ENCODE measurements at regions not wholly inside any gene's neighbourhood (a gene's known extent, or its start where the extent isn't known, plus 50 kb on each side); places are given as distances from the start of the nearest gene placed in this dataset.

GRCh38 chr4:164060456-164060855, 566.0 kb downstream of the TMA16 start:
- no peak for ATAC-seq (ENCODE audit: insufficient number of reproducible peaks, low FRiP score, low read depth)
- DNase-seq (ENCODE audit: low spot score), result no peak
- TF ChIP-seq CTCF (IDR thresholded peaks at IDR 0.05), result no peak

GRCh38 chr4:164068392-164068791, 573.9 kb downstream of the TMA16 start:
- H3K4me1 ChIP-seq (ENCODE audit: control insufficient read depth in 1 of 2, low read depth in 2 of 2), result no peaks in the 10 kb centered on the region
- no peak overlapping the region for H3K27ac ChIP-seq
- no peaks in the 10 kb centered on the region for H3K27me3 ChIP-seq (replicated peaks; ENCODE audit: insufficient read depth)
- DNase-seq (ENCODE audit: low spot score) (no peak), ATAC-seq (ENCODE audit: insufficient number of reproducible peaks, low FRiP score, low read depth) (no peak)
- TF ChIP-seq CTCF (IDR thresholded peaks at IDR 0.05), result no peak
- no peaks in the 10 kb centered on the region for H3K9me3 ChIP-seq
- H3K36me3 ChIP-seq, result no peaks in the 10 kb centered on the region
- H3K4me3 ChIP-seq, result no peak overlapping the region

More at GRCh38 chr4:164060456-164060855, 566.0 kb downstream of the TMA16 start:
- Histone ChIP-seq H3K27me3 (replicated peaks; ENCODE audit: insufficient read depth) (no peaks in the 10 kb centered on the region), H3K4me3 (no peak overlapping the region), H3K9me3 (no peaks in the 10 kb centered on the region), H3K36me3 (no peaks in the 10 kb centered on the region), H3K4me1 (ENCODE audit: control insufficient read depth in 1 of 2, low read depth in 2 of 2) (no peaks in the 10 kb centered on the region), H3K27ac (no peak overlapping the region)

GRCh38 chr4:164070625-164071024, 576.1 kb downstream of the TMA16 start:
- TF ChIP-seq CTCF (IDR thresholded peaks at IDR 0.05), result no peak
- DNase-seq (ENCODE audit: low spot score) (no peak), ATAC-seq (ENCODE audit: insufficient number of reproducible peaks, low FRiP score, low read depth) (no peak)
- Histone ChIP-seq H3K4me3 (no peak overlapping the region), H3K4me1 (ENCODE audit: control insufficient read depth in 1 of 2, low read depth in 2 of 2) (no peaks in the 10 kb centered on the region), H3K27me3 (replicated peaks; ENCODE audit: insufficient read depth) (no peaks in the 10 kb centered on the region), H3K36me3 (no peaks in the 10 kb centered on the region), H3K27ac (no peak overlapping the region), H3K9me3 (no peaks in the 10 kb centered on the region)

GRCh38 chr4:164081371-164081770, 586.9 kb downstream of the TMA16 start:
- Histone ChIP-seq H3K27me3 (replicated peaks; ENCODE audit: insufficient read depth) (no peaks in the 10 kb centered on the region), H3K4me3 (no peak overlapping the region), H3K4me1 (ENCODE audit: control insufficient read depth in 1 of 2, low read depth in 2 of 2) (no peaks in the 10 kb centered on the region), H3K36me3 (no peaks in the 10 kb centered on the region), H3K27ac (no peak overlapping the region), H3K9me3 (no peaks in the 10 kb centered on the region)
- no peak for TF ChIP-seq CTCF (IDR thresholded peaks at IDR 0.05)
- ATAC-seq (ENCODE audit: insufficient number of reproducible peaks, low FRiP score, low read depth) (no peak), DNase-seq (ENCODE audit: low spot score) (no peak)

- Histone ChIP-seq H3K9me3 (no peaks in the 10 kb centered on the region), H3K27ac (no peak overlapping the region), H3K4me3 (no peak overlapping the region), H3K4me1 (ENCODE audit: control insufficient read depth in 1 of 2, low read depth in 2 of 2) (no peaks in the 10 kb centered on the region), H3K36me3 (no peaks in the 10 kb centered on the region), H3K27me3 (replicated peaks; ENCODE audit: insufficient read depth) (no peaks in the 10 kb centered on the region)
- no peak for TF ChIP-seq CTCF (IDR thresholded peaks at IDR 0.05)
- no peak for DNase-seq (ENCODE audit: low spot score)
- no peak for ATAC-seq (ENCODE audit: insufficient number of reproducible peaks, low FRiP score, low read depth)
These were observed 587.3 kb downstream of the TMA16 start for GRCh38 chr4:164081801-164082200.
